Keratinocyte (primary cell): ENCODE measurements at regions not wholly inside any gene's neighbourhood (a gene's known extent, or its start where the extent isn't known, plus 50 kb on each side); places are given as distances from the start of the nearest gene placed in this dataset.
"Not testable (repeated sequence)": the region's sequence is repeated elsewhere in the genome, so short reads cannot be mapped to it uniquely, and the experiment has no call there.

Source experiments
- DNase-seq: peaks from one replicate; pipeline ENCODE4 v3.0.0-alpha.2; 2011; ENCODE audit warnings: low read depth, missing footprints, low spot score
- FAIRE-seq: peaks from 2 replicates; lab custom pipeline; 2011; peaks lifted over from hg19 to GRCh38; lab: Jason Lieb, UNC
- H2AFZ ChIP-seq: 2 replicates; pipeline ENCODE4 v1.6.0; 2012; ENCODE audit warnings: low read length, control low read depth, inconsistent platforms; ENCODE audit not compliant: control insufficient read depth
- H3K27ac ChIP-seq: 2 replicates; pipeline ENCODE4 v1.5.1; 2011; ENCODE audit warnings: low read length; ENCODE audit not compliant: control insufficient read depth, insufficient read depth
- H3K27me3 ChIP-seq: 3 replicates; pipeline ENCODE4 v1.6.0; 2011; ENCODE audit warnings: low read length; ENCODE audit not compliant: control insufficient read depth, insufficient read depth; ENCODE audit errors: extremely low read depth
- H3K36me3 ChIP-seq, 2 experiments: 2 replicates in 1 of 2; 3 replicates in 1 of 2; pipeline ENCODE4 v1.5.1; 2011; ENCODE audit warnings: low read length in 2 of 2, mild to moderate bottlenecking in 1 of 2; ENCODE audit not compliant: control insufficient read depth in 2 of 2, insufficient read depth in 2 of 2; ENCODE audit errors: extremely low read depth in 1 of 2
- H3K4me1 ChIP-seq: 3 replicates; pipeline ENCODE4 v1.5.1; 2011; ENCODE audit warnings: low read length; ENCODE audit not compliant: control insufficient read depth, insufficient read depth; ENCODE audit errors: extremely low read depth
- H3K4me2 ChIP-seq: 3 replicates; pipeline ENCODE4 v1.6.0; 2011; ENCODE audit warnings: low read depth, low read length; ENCODE audit not compliant: control insufficient read depth, insufficient read depth; ENCODE audit errors: extremely low read depth
- H3K4me3 ChIP-seq, 3 experiments: fragments of 200-600 bp in 1 of 3; sonication (generic) in 1 of 3; 2 replicates in 2 of 3; 3 replicates in 1 of 3; pipeline ENCODE4 v1.5.1; 2011 to 2016; ENCODE audit warnings: low read length in 3 of 3, mild to moderate bottlenecking in 3 of 3, control low read depth in 2 of 3, inconsistent platforms in 1 of 3, low read depth in 1 of 3, mixed read lengths in 1 of 3, mixed run types in 1 of 3, moderate library complexity in 1 of 3; ENCODE audit not compliant: control insufficient read depth in 2 of 3, insufficient read depth in 2 of 3; ENCODE audit errors: extremely low read depth in 1 of 3
- H3K79me2 ChIP-seq: 2 replicates; pipeline ENCODE4 v1.6.0; 2012; ENCODE audit warnings: low read length; ENCODE audit not compliant: control insufficient read depth, insufficient read depth
- H3K9ac ChIP-seq: 3 replicates; pipeline ENCODE4 v1.6.0; 2011; ENCODE audit warnings: low read length; ENCODE audit not compliant: control insufficient read depth, insufficient read depth; ENCODE audit errors: extremely low read depth
- H3K9me1 ChIP-seq: 3 replicates; pipeline ENCODE4 v1.6.0; 2011; ENCODE audit warnings: low read length; ENCODE audit not compliant: control insufficient read depth, insufficient read depth; ENCODE audit errors: extremely low read depth
- H3K9me3 ChIP-seq: 2 replicates; pipeline ENCODE4 v1.5.1; 2012; ENCODE audit warnings: low read depth, low read length; ENCODE audit not compliant: control insufficient read depth
- H4K20me1 ChIP-seq: 3 replicates; pipeline ENCODE4 v1.6.0; 2011; ENCODE audit warnings: low read length; ENCODE audit not compliant: control insufficient read depth, insufficient read depth; ENCODE audit errors: extremely low read depth
- EZH2 ChIP-seq: IDR thresholded peaks from one replicate; pipeline ENCODE4 v1.6.1; 2012; ENCODE audit warnings: inconsistent platforms, mild to moderate bottlenecking, low read length, moderate library complexity
- dilution Hi-C: fragments of 300-500 bp; cut with MboI; formaldehyde crosslinking; loops from one replicate; pipeline ENCODE4 v1.7.0; 2020; ENCODE audit warnings: low sequenced_read_pairs; ENCODE audit not compliant: extremely low pct_ligation_motif_present
- TF ChIP-seq, protein P1 (sequence below), 3 experiments: IDR thresholded peaks in 1 of 3; conservative IDR thresholded peaks in 1 of 3; optimal IDR thresholded peaks in 1 of 3; 2 replicates in 2 of 3; 3 replicates in 1 of 3; pipeline versions ENCODE3 to v1.5.1; 2011; ENCODE audit warnings: low read length in 3 of 3, mild to moderate bottlenecking in 3 of 3, moderate library complexity in 2 of 3, control low read depth in 1 of 3, inconsistent platforms in 1 of 3; ENCODE audit not compliant: insufficient read depth in 2 of 3; ENCODE audit errors: extremely low read depth in 1 of 3

DNA sequence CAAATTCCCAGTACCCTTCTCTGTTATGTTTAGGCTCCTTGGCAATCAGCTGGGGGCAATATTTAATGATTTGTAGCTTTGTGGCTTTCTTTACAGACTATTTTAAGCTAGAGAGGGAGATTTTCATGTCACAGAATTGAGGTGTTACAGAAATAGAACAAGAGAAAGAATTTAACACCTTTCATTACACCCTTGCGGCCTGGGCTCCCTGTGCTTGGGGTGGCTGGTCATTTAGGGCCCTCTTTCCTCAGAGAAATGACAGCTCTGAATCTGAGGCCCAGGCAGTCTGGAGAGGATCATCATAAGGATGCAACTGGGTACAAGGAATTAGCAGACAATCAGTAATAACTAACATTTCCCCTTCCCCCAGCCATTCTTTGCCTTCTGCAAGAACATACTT, 104.5 kb upstream of the INTU start:
- FAIRE-seq (no peak), DNase-seq (no peak)
- Histone ChIP-seq H3K79me2 (no peaks in the 10 kb centered on the region), H3K36me3 (no peaks in the 10 kb centered on the region), H3K9me1 (no peaks in the 10 kb centered on the region), H3K27me3 (no peaks in the 10 kb centered on the region), H3K4me1 (no peaks in the 10 kb centered on the region), H3K9ac (no peak overlapping the region), H3K4me2 (no peak overlapping the region), H3K27ac (no peak overlapping the region), H2AFZ (no peak overlapping the region), H4K20me1 (no peaks in the 10 kb centered on the region), H3K9me3 (no peaks in the 10 kb centered on the region), H3K4me3 (no peak overlapping the region)
- dilution Hi-C loops: no loop called here
- TF ChIP-seq, protein P1, sequence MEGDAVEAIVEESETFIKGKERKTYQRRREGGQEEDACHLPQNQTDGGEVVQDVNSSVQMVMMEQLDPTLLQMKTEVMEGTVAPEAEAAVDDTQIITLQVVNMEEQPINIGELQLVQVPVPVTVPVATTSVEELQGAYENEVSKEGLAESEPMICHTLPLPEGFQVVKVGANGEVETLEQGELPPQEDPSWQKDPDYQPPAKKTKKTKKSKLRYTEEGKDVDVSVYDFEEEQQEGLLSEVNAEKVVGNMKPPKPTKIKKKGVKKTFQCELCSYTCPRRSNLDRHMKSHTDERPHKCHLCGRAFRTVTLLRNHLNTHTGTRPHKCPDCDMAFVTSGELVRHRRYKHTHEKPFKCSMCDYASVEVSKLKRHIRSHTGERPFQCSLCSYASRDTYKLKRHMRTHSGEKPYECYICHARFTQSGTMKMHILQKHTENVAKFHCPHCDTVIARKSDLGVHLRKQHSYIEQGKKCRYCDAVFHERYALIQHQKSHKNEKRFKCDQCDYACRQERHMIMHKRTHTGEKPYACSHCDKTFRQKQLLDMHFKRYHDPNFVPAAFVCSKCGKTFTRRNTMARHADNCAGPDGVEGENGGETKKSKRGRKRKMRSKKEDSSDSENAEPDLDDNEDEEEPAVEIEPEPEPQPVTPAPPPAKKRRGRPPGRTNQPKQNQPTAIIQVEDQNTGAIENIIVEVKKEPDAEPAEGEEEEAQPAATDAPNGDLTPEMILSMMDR (optimal IDR thresholded peaks at IDR 0.05 in 1 of 3, IDR thresholded peaks at IDR 0.05 in 1 of 3, conservative IDR thresholded peaks at IDR 0.05 in 1 of 3; ENCODE audit: extremely low read depth in 1 of 3, insufficient read depth in 2 of 3, low read length in 3 of 3): no peak
- no peak for TF ChIP-seq EZH2

DNA sequence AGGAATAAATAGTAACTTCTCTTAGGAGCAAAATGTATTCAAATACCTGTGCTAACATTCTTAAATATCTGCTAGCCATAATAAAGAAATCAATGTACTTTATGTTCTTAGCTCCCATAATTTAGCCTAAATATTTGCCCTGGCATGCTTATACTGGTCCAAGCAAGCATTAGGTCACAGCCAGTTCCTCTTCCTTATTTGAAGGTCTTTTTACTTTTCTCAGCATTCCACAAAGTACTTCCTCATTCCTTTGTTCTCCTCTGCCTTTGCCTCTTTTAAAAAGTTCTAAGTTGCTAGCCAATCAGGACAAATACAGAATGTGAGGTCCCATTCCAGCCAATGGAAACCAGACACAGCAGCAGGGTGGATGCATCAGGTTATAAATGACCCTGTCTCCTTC, 102.9 kb upstream of the INTU start:
- dilution Hi-C loops, H3K9me3 ChIP-seq, H3K36me3 ChIP-seq, H3K4me2 ChIP-seq, H4K20me1 ChIP-seq, H3K9ac ChIP-seq, H3K79me2 ChIP-seq, H3K4me1 ChIP-seq, H3K9me1 ChIP-seq, H2AFZ ChIP-seq, DNase-seq, H3K27me3 ChIP-seq, H3K4me3 ChIP-seq, FAIRE-seq, H3K27ac ChIP-seq: not testable (repeated sequence)

DNA sequence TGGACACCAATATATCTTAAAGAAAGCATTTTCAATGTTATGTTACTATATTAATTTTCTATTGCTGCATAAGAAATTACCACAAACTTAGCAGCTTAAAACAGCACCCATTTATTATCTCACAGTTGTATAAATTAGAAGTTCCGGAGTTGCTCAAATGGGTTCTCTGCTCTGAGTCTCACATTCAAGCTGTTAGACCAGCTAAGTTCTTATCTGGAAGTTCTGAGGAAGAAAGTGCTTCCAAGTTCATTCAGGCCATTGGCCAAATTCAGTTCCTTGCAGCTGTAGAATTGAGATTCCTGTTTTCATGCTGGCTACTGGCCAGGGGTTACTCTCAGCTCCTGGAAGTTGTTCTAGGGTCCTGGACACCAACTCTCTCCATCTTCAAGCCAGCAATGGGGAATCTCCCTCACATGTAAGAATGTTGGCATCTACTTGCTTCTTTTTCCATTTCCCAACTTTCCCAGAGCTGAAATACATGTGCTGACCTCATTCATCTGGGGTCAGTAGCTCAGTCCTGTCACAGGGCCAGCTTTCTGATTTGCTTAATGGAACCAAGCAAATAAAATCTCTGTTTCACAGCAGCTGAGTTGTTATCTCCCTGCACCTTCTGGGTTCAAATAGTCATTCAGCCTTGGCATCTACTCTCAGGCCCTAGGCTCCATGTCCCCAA, 99.6 kb upstream of the INTU start:
- Histone ChIP-seq H3K27ac (no peak overlapping the region), H3K9ac (no peak overlapping the region), H4K20me1 (no peaks in the 10 kb centered on the region), H2AFZ (no peak overlapping the region), H3K79me2 (no peaks in the 10 kb centered on the region), H3K9me3 (no peaks in the 10 kb centered on the region), H3K9me1 (no peaks in the 10 kb centered on the region), H3K4me1 (no peaks in the 10 kb centered on the region), H3K36me3 (no peaks in the 10 kb centered on the region), H3K4me3 (no peak overlapping the region), H3K4me2 (no peak overlapping the region), H3K27me3 (no peaks in the 10 kb centered on the region)
- DNase-seq (no peak), FAIRE-seq (no peak)
- TF ChIP-seq, protein P1 (optimal IDR thresholded peaks at IDR 0.05 in 1 of 3, IDR thresholded peaks at IDR 0.05 in 1 of 3, conservative IDR thresholded peaks at IDR 0.05 in 1 of 3; ENCODE audit: extremely low read depth in 1 of 3, insufficient read depth in 2 of 3, low read length in 3 of 3): no peak
- TF ChIP-seq EZH2: no peak
- dilution Hi-C loops: no loop called here
